GM18505 (cell line): ENCODE measurements at regions not wholly inside any gene's neighbourhood (a gene's known extent, or its start where the extent isn't known, plus 50 kb on each side); places are given as distances from the start of the nearest gene placed in this dataset.
A peak's percentile ranks its signal among the peaks of the same experiment; 100 is the strongest.
"Not testable (repeated sequence)": the region's sequence is repeated elsewhere in the genome, so short reads cannot be mapped to it uniquely, and the experiment has no call there.

ENCODE experiments used
- ATAC-seq: cut with Tn5 transposase; IDR thresholded peaks from one replicate; pipeline ENCODE4 v1.9.1; 2021; ENCODE audit not compliant: unreplicated experiment
- POLR2A ChIP-seq: IDR thresholded peaks from 4 replicates; pipeline ENCODE4 v1.6.1; 2011; ENCODE audit warnings: borderline replicate concordance; ENCODE audit not compliant: insufficient read depth, insufficient read length; ENCODE audit errors: extremely low read depth

- no peak for ATAC-seq
- TF ChIP-seq POLR2A = no peak
Observed at GRCh38 chr12:4822572-4822971, 87.1 kb upstream of the KCNA1 start.

- no peak for ATAC-seq
- no peak for TF ChIP-seq POLR2A
Observed at GRCh38 chr12:4824380-4824779, 85.3 kb upstream of the KCNA1 start.

- no peak for ATAC-seq
- TF ChIP-seq POLR2A = no peak
Observed at GRCh38 chr12:4825011-4825858, 84.5 kb upstream of the KCNA1 start.

- no peak for TF ChIP-seq POLR2A
- no peak for ATAC-seq
Observed at GRCh38 chr12:4826909-4827308, 82.8 kb upstream of the KCNA1 start.

GRCh38 chr12:4828176-4828575 lies 81.5 kb upstream of the KCNA1 start:
- TF ChIP-seq POLR2A = no peak
- no peak for ATAC-seq

- peak; percentile 47 for TF ChIP-seq POLR2A
- peak; percentile 78 for ATAC-seq
Observed at GRCh38 chr12:4829161-4829792, 80.4 kb upstream of the KCNA1 start.

GRCh38 chr12:4829793-4830162 lies 79.9 kb upstream of the KCNA1 start:
- no peak for TF ChIP-seq POLR2A
- no peak for ATAC-seq

GRCh38 chr12:4830556-4831210 lies 79.0 kb upstream of the KCNA1 start:
- ATAC-seq = no peak
- TF ChIP-seq POLR2A = no peak

- no peak for TF ChIP-seq POLR2A
- ATAC-seq = no peak
Observed at GRCh38 chr12:4833053-4833452, 76.7 kb upstream of the KCNA1 start.

- ATAC-seq = no peak
- no peak for TF ChIP-seq POLR2A
Observed at GRCh38 chr12:4833524-4833923, 76.2 kb upstream of the KCNA1 start.

GRCh38 chr12:4842401-4842800 lies 67.3 kb upstream of the KCNA1 start:
- ATAC-seq = not testable (repeated sequence)

GRCh38 chr12:4843907-4844306 lies 65.8 kb upstream of the KCNA1 start:
- no peak for TF ChIP-seq POLR2A

GRCh38 chr12:4847713-4848112 lies 62.0 kb upstream of the KCNA1 start:
- ATAC-seq = no peak
- no peak for TF ChIP-seq POLR2A

More at GRCh38 chr12:4843907-4844306, 65.8 kb upstream of the KCNA1 start:
- ATAC-seq = no peak

- TF ChIP-seq POLR2A = no peak
- ATAC-seq = no peak
Observed at GRCh38 chr12:4849115-4849541, 60.6 kb upstream of the KCNA1 start.
